ENCODE measurements at regions not wholly inside any gene's neighbourhood (a gene's known extent, or its start where the extent isn't known, plus 50 kb on each side); places are given as distances from the start of the nearest gene placed in this dataset.

DNA sequence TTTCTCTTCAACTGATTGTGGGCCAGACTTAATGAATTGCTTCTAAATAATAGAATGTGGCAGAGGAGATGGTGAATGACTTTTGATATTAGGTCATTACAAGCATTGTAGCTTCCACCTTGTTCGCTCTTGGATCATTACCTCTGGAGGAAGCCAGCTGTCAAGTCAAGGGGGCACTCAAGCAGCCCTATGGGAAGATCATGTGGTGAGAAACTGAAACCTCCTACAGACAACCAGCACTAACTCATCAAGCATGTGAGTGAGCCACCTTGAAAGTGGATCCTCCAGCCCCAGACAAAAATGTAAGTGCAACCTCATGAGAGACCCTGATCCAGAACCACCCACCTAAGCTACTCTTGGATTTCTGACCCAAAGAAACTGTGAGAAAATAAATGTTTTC, 109.8 kb upstream of the TBC1D5 start:
- TF ChIP-seq, protein P1, sequence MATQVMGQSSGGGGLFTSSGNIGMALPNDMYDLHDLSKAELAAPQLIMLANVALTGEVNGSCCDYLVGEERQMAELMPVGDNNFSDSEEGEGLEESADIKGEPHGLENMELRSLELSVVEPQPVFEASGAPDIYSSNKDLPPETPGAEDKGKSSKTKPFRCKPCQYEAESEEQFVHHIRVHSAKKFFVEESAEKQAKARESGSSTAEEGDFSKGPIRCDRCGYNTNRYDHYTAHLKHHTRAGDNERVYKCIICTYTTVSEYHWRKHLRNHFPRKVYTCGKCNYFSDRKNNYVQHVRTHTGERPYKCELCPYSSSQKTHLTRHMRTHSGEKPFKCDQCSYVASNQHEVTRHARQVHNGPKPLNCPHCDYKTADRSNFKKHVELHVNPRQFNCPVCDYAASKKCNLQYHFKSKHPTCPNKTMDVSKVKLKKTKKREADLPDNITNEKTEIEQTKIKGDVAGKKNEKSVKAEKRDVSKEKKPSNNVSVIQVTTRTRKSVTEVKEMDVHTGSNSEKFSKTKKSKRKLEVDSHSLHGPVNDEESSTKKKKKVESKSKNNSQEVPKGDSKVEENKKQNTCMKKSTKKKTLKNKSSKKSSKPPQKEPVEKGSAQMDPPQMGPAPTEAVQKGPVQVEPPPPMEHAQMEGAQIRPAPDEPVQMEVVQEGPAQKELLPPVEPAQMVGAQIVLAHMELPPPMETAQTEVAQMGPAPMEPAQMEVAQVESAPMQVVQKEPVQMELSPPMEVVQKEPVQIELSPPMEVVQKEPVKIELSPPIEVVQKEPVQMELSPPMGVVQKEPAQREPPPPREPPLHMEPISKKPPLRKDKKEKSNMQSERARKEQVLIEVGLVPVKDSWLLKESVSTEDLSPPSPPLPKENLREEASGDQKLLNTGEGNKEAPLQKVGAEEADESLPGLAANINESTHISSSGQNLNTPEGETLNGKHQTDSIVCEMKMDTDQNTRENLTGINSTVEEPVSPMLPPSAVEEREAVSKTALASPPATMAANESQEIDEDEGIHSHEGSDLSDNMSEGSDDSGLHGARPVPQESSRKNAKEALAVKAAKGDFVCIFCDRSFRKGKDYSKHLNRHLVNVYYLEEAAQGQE (IDR thresholded peaks at IDR 0.05; ENCODE audit: low read depth), result no peak
- TF ChIP-seq, protein P2, sequence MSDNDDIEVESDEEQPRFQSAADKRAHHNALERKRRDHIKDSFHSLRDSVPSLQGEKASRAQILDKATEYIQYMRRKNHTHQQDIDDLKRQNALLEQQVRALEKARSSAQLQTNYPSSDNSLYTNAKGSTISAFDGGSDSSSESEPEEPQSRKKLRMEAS (IDR thresholded peaks at IDR 0.05), result no peak
- TF ChIP-seq RAD21 (IDR thresholded peaks at IDR 0.05; ENCODE audit: low read depth), result no peak
- TF ChIP-seq FOXM1 (IDR thresholded peaks at IDR 0.05; ENCODE audit: borderline replicate concordance, low read depth), result no peak
- TF ChIP-seq TAF1 (IDR thresholded peaks at IDR 0.05; ENCODE audit: low read depth), result no peak
- TF ChIP-seq EP300 (IDR thresholded peaks at IDR 0.05; ENCODE audit: borderline replicate concordance), result no peak
- TF ChIP-seq, protein P3, sequence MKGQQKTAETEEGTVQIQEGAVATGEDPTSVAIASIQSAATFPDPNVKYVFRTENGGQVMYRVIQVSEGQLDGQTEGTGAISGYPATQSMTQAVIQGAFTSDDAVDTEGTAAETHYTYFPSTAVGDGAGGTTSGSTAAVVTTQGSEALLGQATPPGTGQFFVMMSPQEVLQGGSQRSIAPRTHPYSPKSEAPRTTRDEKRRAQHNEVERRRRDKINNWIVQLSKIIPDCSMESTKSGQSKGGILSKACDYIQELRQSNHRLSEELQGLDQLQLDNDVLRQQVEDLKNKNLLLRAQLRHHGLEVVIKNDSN (IDR thresholded peaks at IDR 0.05), result no peak
- no peak for TF ChIP-seq CEBPB (IDR thresholded peaks at IDR 0.05)
- TF ChIP-seq TCF12 (IDR thresholded peaks at IDR 0.05; ENCODE audit: low read depth), result no peak
- TF ChIP-seq TEAD4 (IDR thresholded peaks at IDR 0.05), result no peak
- no peak for TF ChIP-seq YY1 (IDR thresholded peaks at IDR 0.05; ENCODE audit: low read depth)

Data from Ishikawa (cell line).